Right lobe of liver (tissue), 4 donors: ENCODE measurements at regions not wholly inside any gene's neighbourhood (a gene's known extent, or its start where the extent isn't known, plus 50 kb on each side); places are given as distances from the start of the nearest gene placed in this dataset.

ENCODE experiments used
- POLR2A ChIP-seq: fragments of 450-650 bp; IDR thresholded peaks from one replicate; pipeline ENCODE4 v1.6.1; 2017; ENCODE audit warnings: antibody characterized with exemption, mild to moderate bottlenecking
- TF ChIP-seq, protein P1 (sequence below), 4 donors: fragments of 200-600 bp in 3 of 4; fragments of 450-650 bp in 1 of 4; IDR thresholded peaks; one replicate each; pipeline versions ENCODE4 v1.5.1 to v1.8.0; 2016 to 2022; ENCODE audit warnings: antibody characterized with exemption in 4 of 4, mild to moderate bottlenecking in 2 of 4
- donor health status: DM: no; HTN: no; CAD: no.
- donor health status: DM: no; HTN: no; CAD: no.
- donor health status: DM: no; HTN: yes; CAD: no.

DNA sequence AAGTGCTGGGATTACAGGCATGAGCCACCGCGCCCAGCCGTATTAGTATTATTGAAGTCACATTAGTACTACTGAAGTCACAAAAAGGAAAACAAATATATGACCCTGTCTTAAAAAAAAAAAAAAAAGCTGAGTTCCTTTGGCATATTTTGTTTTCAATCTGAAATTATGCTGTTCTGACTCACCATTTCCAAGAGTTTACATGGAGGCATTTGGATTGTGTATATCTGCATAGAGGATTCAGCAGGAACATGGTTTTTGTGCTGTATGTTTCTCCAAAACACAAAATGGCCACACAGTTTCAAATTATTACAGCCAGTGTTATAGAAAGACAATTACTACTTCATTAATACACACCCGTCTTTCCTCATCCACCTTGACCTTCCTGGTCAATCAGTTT, 103.5 kb upstream of the TSC22D1 start:
- no peak for TF ChIP-seq POLR2A
- TF ChIP-seq, protein P1, sequence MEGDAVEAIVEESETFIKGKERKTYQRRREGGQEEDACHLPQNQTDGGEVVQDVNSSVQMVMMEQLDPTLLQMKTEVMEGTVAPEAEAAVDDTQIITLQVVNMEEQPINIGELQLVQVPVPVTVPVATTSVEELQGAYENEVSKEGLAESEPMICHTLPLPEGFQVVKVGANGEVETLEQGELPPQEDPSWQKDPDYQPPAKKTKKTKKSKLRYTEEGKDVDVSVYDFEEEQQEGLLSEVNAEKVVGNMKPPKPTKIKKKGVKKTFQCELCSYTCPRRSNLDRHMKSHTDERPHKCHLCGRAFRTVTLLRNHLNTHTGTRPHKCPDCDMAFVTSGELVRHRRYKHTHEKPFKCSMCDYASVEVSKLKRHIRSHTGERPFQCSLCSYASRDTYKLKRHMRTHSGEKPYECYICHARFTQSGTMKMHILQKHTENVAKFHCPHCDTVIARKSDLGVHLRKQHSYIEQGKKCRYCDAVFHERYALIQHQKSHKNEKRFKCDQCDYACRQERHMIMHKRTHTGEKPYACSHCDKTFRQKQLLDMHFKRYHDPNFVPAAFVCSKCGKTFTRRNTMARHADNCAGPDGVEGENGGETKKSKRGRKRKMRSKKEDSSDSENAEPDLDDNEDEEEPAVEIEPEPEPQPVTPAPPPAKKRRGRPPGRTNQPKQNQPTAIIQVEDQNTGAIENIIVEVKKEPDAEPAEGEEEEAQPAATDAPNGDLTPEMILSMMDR (IDR thresholded peaks at IDR 0.05): no peak
